Urinary bladder (tissue), 3 donors: ENCODE measurements at regions not wholly inside any gene's neighbourhood (a gene's known extent, or its start where the extent isn't known, plus 50 kb on each side); places are given as distances from the start of the nearest gene placed in this dataset.
A peak's percentile ranks its signal among the peaks of the same experiment; 100 is the strongest.

Source experiments
- DNase-seq: peaks from one replicate; pipeline ENCODE4 v3.0.0-alpha.2; 2015; ENCODE audit errors: extremely low spot score
- H3K27ac ChIP-seq: one replicate; pipeline ENCODE4 v1.5.1; 2013; ENCODE audit warnings: low read depth, mild to moderate bottlenecking, moderate library complexity
- H3K36me3 ChIP-seq: one replicate; pipeline ENCODE4 v1.6.1; 2013; ENCODE audit warnings: mild to moderate bottlenecking, moderate library complexity; ENCODE audit not compliant: insufficient read depth
- H3K4me1 ChIP-seq: one replicate; pipeline ENCODE4 v1.6.1; 2013; ENCODE audit warnings: mild to moderate bottlenecking, moderate library complexity; ENCODE audit not compliant: insufficient read depth
- H3K4me3 ChIP-seq: one replicate; pipeline ENCODE4 v1.5.1; 2013; ENCODE audit warnings: low read depth, low read length
- WGBS: extraction: QIAGEN DNeasy Blood & Tissue Kit; methylation state at CpG from one replicate; pipeline ENCODE4 v1.1.7; 2013; 5-methylcytosine and 5-hydroxymethylcytosine counted together
- donor health status: healthy with polysubstance abuse.
- donor health status: healthy.

GRCh38 chr10:4519658-4520402 is 306.2 kb upstream of the AKR1E2 start:
- H3K36me3 ChIP-seq: no peaks in the 10 kb centered on the region
- DNase-seq: no peak
- no peak overlapping the region for H3K27ac ChIP-seq
- 98% methylated on average over 3 of the region's 3 CpGs for WGBS
- H3K4me3 ChIP-seq: no peak overlapping the region
- H3K4me1 ChIP-seq: no peaks in the 10 kb centered on the region

- H3K36me3 ChIP-seq: no peaks in the 10 kb centered on the region
- 93% methylated on average over 1 of the region's 1 CpG for WGBS
- H3K4me1 ChIP-seq: no peaks in the 10 kb centered on the region
- DNase-seq: no peak
- no peak overlapping the region for H3K4me3 ChIP-seq
- H3K27ac ChIP-seq: no peak overlapping the region
Measured at GRCh38 chr10:4517746-4518145, 308.3 kb upstream of the AKR1E2 start.

- Histone ChIP-seq H3K4me3 (no peak overlapping the region), H3K4me1 (no peaks in the 10 kb centered on the region), H3K27ac (no peak overlapping the region), H3K36me3 (no peaks in the 10 kb centered on the region)
- no peak for DNase-seq
- WGBS: 89% methylated on average over 5 of the region's 5 CpGs
Measured at GRCh38 chr10:4515721-4516120, 310.3 kb upstream of the AKR1E2 start.

- DNase-seq: no peak
- no peak overlapping the region for H3K27ac ChIP-seq
- no peaks in the 10 kb centered on the region for H3K4me1 ChIP-seq
- H3K4me3 ChIP-seq: no peak overlapping the region
- H3K36me3 ChIP-seq: no peaks in the 10 kb centered on the region
- WGBS: 80% methylated on average over 19 of the region's 19 CpGs
Measured at GRCh38 chr10:4514445-4515108, 311.4 kb upstream of the AKR1E2 start.

GRCh38 chr10:4512671-4513240 is 313.3 kb upstream of the AKR1E2 start:
- WGBS: 43% methylated on average over 6 of the region's 6 CpGs
- Histone ChIP-seq H3K4me3 (no peak overlapping the region), H3K27ac (no peak overlapping the region), H3K36me3 (no peaks in the 10 kb centered on the region), H3K4me1 (no peaks in the 10 kb centered on the region)
- DNase-seq: no peak

- Histone ChIP-seq H3K36me3 (no peaks in the 10 kb centered on the region), H3K4me3 (no peak overlapping the region), H3K4me1 (no peaks in the 10 kb centered on the region), H3K27ac (no peak overlapping the region)
- DNase-seq: no peak
- WGBS: 89% methylated on average over 5 of the region's 5 CpGs
Measured at GRCh38 chr10:4512196-4512595, 313.8 kb upstream of the AKR1E2 start.

GRCh38 chr10:4511509-4511908 is 314.5 kb upstream of the AKR1E2 start:
- peak; percentile 72 for DNase-seq
- Histone ChIP-seq H3K36me3 (no peaks in the 10 kb centered on the region), H3K4me1 (no peaks in the 10 kb centered on the region), H3K27ac (no peak overlapping the region), H3K4me3 (no peak overlapping the region)
- WGBS: 50% methylated on average over 4 of the region's 4 CpGs

GRCh38 chr10:4509405-4509804 is 316.6 kb upstream of the AKR1E2 start:
- 93% methylated on average over 10 of the region's 10 CpGs for WGBS
- Histone ChIP-seq H3K4me3 (no peak overlapping the region), H3K27ac (no peak overlapping the region), H3K4me1 (no peaks in the 10 kb centered on the region), H3K36me3 (no peaks in the 10 kb centered on the region)
- no peak for DNase-seq

GRCh38 chr10:4506095-4506494 is 319.9 kb upstream of the AKR1E2 start:
- WGBS: 85% methylated on average over 2 of the region's 2 CpGs
- no peak overlapping the region for H3K27ac ChIP-seq

GRCh38 chr10:4504550-4504949 is 321.5 kb upstream of the AKR1E2 start:
- Histone ChIP-seq H3K27ac (no peak overlapping the region), H3K4me1 (no peaks in the 10 kb centered on the region), H3K4me3 (no peak overlapping the region), H3K36me3 (no peaks in the 10 kb centered on the region)
- no peak for DNase-seq
- 96% methylated on average over 5 of the region's 5 CpGs for WGBS

More at GRCh38 chr10:4506095-4506494, 319.9 kb upstream of the AKR1E2 start:
- no peaks in the 10 kb centered on the region for H3K4me1 ChIP-seq
- no peaks in the 10 kb centered on the region for H3K36me3 ChIP-seq
- no peak overlapping the region for H3K4me3 ChIP-seq
- no peak for DNase-seq

- Histone ChIP-seq H3K27ac (no peak overlapping the region), H3K4me3 (no peak overlapping the region), H3K4me1 (no peaks in the 10 kb centered on the region), H3K36me3 (no peaks in the 10 kb centered on the region)
- no peak for DNase-seq
- whole genome bisulfite sequencing: 96% methylated on average over 2 of the region's 2 CpGs
Measured at GRCh38 chr10:4503076-4503475, 322.9 kb upstream of the AKR1E2 start.

GRCh38 chr10:4501306-4501705 is 324.7 kb upstream of the AKR1E2 start:
- no peak for DNase-seq
- Histone ChIP-seq H3K4me1 (no peaks in the 10 kb centered on the region), H3K27ac (no peak overlapping the region), H3K4me3 (no peak overlapping the region), H3K36me3 (no peaks in the 10 kb centered on the region)
- WGBS: 88% methylated on average over 2 of the region's 2 CpGs

- 17% methylated on average over 6 of the region's 6 CpGs for WGBS
- DNase-seq: peak; percentile 53
- H3K4me1 ChIP-seq: no peaks in the 10 kb centered on the region
- H3K36me3 ChIP-seq: no peaks in the 10 kb centered on the region
- H3K27ac ChIP-seq: no peak overlapping the region
- H3K4me3 ChIP-seq: no peak overlapping the region
Measured at GRCh38 chr10:4498711-4499251, 327.2 kb upstream of the AKR1E2 start.

- Histone ChIP-seq H3K27ac (no peak overlapping the region), H3K36me3 (no peaks in the 10 kb centered on the region), H3K4me3 (no peak overlapping the region), H3K4me1 (no peaks in the 10 kb centered on the region)
- DNase-seq: no peak
- 91% methylated on average over 2 of the region's 2 CpGs for WGBS
Measured at GRCh38 chr10:4494551-4494950, 331.5 kb upstream of the AKR1E2 start.
